ENCODE measurements at regions not wholly inside any gene's neighbourhood (a gene's known extent, or its start where the extent isn't known, plus 50 kb on each side); places are given as distances from the start of the nearest gene placed in this dataset.

GRCh38 chr2:145088756-145089155 lies 568.8 kb upstream of the ZEB2 start:
- DNase-seq (ENCODE audit: low read depth): no peak

- DNase-seq (ENCODE audit: low read depth): no peak
These were observed 567.0 kb upstream of the ZEB2 start for GRCh38 chr2:145086910-145087309.

GRCh38 chr2:145085612-145086011 lies 565.7 kb upstream of the ZEB2 start:
- no peak for DNase-seq (ENCODE audit: low read depth)

- DNase-seq (ENCODE audit: low read depth): no peak
These were observed 560.5 kb upstream of the ZEB2 start for GRCh38 chr2:145080426-145080825.

- DNase-seq (ENCODE audit: low read depth): no peak
These were observed 559.7 kb upstream of the ZEB2 start for GRCh38 chr2:145079641-145080040.

GRCh38 chr2:145078923-145079322 lies 559.0 kb upstream of the ZEB2 start:
- no peak for DNase-seq (ENCODE audit: low read depth)

GRCh38 chr2:145076085-145076484 lies 556.2 kb upstream of the ZEB2 start:
- DNase-seq (ENCODE audit: low read depth): no peak

- DNase-seq (ENCODE audit: low read depth): no peak
These were observed 555.6 kb upstream of the ZEB2 start for GRCh38 chr2:145075454-145076062.

GRCh38 chr2:145070703-145071102 lies 550.8 kb upstream of the ZEB2 start:
- DNase-seq (ENCODE audit: low read depth): no peak

GRCh38 chr2:145068509-145068908 lies 548.6 kb upstream of the ZEB2 start:
- no peak for DNase-seq (ENCODE audit: low read depth)

- no peak for DNase-seq (ENCODE audit: low read depth)
These were observed 547.7 kb upstream of the ZEB2 start for GRCh38 chr2:145067549-145068030.

- DNase-seq (ENCODE audit: low read depth): no peak
These were observed 547.1 kb upstream of the ZEB2 start for GRCh38 chr2:145066856-145067548.

GRCh38 chr2:145066151-145066661 lies 546.3 kb upstream of the ZEB2 start:
- no peak for DNase-seq (ENCODE audit: low read depth)

- no peak for DNase-seq (ENCODE audit: low read depth)
These were observed 545.4 kb upstream of the ZEB2 start for GRCh38 chr2:145065342-145065741.

- no peak for DNase-seq (ENCODE audit: low read depth)
These were observed 544.6 kb upstream of the ZEB2 start for GRCh38 chr2:145064511-145064910.

GRCh38 chr2:145060876-145061275 lies 541.0 kb upstream of the ZEB2 start:
- DNase-seq (ENCODE audit: low read depth): no peak

GRCh38 chr2:145059914-145060313 lies 540.0 kb upstream of the ZEB2 start:
- no peak for DNase-seq (ENCODE audit: low read depth)

GRCh38 chr2:145059343-145059742 lies 539.4 kb upstream of the ZEB2 start:
- DNase-seq (ENCODE audit: low read depth): no peak

GRCh38 chr2:145058457-145058856 lies 538.5 kb upstream of the ZEB2 start:
- DNase-seq (ENCODE audit: low read depth): no peak

- DNase-seq (ENCODE audit: low read depth): no peak
These were observed 535.7 kb upstream of the ZEB2 start for GRCh38 chr2:145055651-145056050.

- DNase-seq (ENCODE audit: low read depth): no peak
These were observed 530.2 kb upstream of the ZEB2 start for GRCh38 chr2:145050134-145050533.

GRCh38 chr2:145049475-145049874 lies 529.6 kb upstream of the ZEB2 start:
- DNase-seq (ENCODE audit: low read depth): no peak

- no peak for DNase-seq (ENCODE audit: low read depth)
These were observed 527.6 kb upstream of the ZEB2 start for GRCh38 chr2:145047554-145047953.

- no peak for DNase-seq (ENCODE audit: low read depth)
These were observed 524.6 kb upstream of the ZEB2 start for GRCh38 chr2:145044491-145044890.
